GM12865 (cell line): ENCODE measurements at regions not wholly inside any gene's neighbourhood (a gene's known extent, or its start where the extent isn't known, plus 50 kb on each side); places are given as distances from the start of the nearest gene placed in this dataset.

Experiments used
- DNase-seq: peaks from one replicate; pipeline ENCODE4 v3.0.0; 2010; ENCODE audit warnings: low read depth
- H3K4me3 ChIP-seq: 2 replicates; pipeline ENCODE4 v1.5.1; 2011; ENCODE audit warnings: mild to moderate bottlenecking, low read depth, low read length, control low read depth
- TF ChIP-seq, protein P1 (sequence below): IDR thresholded peaks from 2 replicates; pipeline ENCODE4 v1.5.1; 2011; ENCODE audit warnings: low read length, control low read depth, low read depth, inconsistent platforms; ENCODE audit not compliant: insufficient read depth; ENCODE audit errors: missing control alignments

DNA sequence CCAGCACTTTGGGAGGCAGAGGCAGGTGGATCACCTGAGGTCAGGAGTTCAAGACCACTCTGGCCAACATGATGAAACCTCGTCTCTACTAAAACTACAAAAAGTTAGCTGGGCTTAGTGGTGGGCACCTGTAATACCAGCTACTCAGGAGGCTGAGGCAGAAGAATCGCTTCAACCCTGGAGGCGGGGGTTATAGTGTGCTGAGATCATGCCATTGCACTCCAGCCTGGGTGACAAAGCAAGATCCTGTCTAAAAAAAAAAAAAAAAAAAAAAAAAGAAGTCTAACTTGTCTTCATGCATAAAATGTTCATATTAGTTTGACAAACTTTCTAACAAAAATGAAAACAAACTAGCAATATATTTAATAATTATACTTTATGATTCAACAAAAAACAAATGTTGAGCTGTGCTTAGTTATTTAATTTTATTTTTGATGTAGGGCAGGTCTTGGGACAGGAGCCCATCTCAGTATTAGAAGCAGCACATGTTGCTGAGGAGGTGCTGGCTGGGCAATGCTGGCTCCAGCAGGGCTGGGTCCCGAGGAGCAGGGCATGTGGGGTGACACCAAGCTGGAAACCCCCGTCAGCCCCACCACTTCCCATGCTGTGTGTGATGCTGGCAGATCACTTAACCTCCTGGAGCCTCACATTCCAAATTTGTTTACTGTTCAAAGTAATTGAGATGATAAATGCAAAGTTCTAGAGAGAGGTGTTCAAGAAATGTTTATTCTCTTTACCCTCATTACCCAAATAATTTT is 335.3 kb upstream of the KLF6 start:
- TF ChIP-seq, protein P1, sequence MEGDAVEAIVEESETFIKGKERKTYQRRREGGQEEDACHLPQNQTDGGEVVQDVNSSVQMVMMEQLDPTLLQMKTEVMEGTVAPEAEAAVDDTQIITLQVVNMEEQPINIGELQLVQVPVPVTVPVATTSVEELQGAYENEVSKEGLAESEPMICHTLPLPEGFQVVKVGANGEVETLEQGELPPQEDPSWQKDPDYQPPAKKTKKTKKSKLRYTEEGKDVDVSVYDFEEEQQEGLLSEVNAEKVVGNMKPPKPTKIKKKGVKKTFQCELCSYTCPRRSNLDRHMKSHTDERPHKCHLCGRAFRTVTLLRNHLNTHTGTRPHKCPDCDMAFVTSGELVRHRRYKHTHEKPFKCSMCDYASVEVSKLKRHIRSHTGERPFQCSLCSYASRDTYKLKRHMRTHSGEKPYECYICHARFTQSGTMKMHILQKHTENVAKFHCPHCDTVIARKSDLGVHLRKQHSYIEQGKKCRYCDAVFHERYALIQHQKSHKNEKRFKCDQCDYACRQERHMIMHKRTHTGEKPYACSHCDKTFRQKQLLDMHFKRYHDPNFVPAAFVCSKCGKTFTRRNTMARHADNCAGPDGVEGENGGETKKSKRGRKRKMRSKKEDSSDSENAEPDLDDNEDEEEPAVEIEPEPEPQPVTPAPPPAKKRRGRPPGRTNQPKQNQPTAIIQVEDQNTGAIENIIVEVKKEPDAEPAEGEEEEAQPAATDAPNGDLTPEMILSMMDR = no peak
- DNase-seq = no peak
- H3K4me3 ChIP-seq = no peak overlapping the region

DNA sequence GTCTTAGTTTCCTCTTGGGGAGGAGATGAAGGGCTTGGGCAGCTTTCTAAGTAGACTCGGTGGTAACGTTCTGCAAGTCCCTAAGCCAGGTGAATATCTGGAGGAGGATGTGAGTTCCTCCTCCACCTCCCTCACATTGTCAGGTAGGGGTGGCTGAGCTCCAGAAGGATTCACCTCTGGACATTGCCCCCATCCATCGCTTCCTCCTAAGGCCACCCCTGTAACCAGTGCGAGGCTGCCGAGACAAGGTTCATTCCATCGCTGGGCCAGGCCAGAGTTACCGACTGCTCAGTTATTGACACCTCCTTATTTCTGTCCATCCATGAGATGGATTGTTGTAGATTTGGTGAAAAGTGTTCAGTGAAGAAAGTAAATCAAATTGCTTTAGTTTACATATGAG is 334.1 kb upstream of the KLF6 start:
- DNase-seq = no peak
- no peak overlapping the region for H3K4me3 ChIP-seq
- TF ChIP-seq, protein P1 = no peak

DNA sequence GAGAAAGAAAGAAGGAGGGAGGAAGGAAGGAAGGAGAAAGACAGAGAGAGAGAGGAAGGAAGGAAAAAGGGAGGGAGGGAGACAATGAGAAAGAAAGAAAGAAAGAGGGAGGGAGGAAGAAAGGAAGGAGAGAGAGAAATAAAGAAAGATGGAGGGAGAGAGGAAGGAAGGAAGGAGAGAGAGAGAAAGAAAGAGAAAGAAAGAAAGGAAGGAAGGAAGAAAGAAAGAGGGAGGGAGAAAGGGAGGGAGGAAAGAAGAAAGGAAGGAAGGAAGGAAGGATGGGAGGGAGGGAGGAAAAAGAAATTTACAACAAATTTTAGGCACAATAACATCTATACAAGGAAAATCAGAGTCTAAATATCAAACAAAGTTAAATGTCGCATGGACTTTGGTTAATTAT is 332.6 kb upstream of the KLF6 start:
- TF ChIP-seq, protein P1 = no peak
- H3K4me3 ChIP-seq = no peak overlapping the region
- no peak for DNase-seq

DNA sequence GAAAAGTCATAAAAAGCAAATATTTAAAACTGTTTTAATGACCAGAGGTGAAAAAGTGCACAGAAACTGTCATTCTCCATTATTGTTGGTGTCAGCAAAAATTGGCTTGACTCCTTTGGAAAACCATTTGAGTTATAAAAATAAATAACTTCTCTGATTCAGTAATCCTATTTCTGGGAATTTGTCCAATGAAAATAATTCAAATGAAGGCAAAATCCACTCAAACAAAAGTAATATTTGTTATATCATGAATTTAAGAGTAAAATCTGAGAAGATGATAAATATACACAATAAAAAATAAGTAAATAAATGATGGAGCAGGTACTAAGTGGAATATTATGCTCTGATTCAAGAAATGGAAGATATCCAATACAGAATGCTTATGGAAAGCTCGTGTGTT is 326.6 kb upstream of the KLF6 start:
- DNase-seq = no peak
- H3K4me3 ChIP-seq = no peak overlapping the region
- TF ChIP-seq, protein P1 = no peak

DNA sequence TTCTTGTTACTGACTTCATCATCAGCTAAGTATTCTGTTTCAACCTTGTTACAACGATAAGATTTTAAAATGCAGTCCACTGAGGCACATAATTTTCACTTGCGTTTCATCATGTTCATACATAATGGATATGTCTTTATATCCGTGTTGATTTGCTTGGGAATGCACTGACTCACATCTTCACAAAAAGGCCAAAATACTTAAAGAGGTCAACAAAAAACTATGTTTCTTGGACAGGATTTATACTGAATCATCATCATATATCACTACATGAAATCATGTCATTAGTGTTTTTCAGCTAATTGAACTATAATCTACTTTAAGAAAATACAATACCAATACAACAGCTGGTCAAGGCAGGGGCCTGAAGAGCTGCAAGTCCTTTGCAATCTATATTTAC is 324.5 kb upstream of the KLF6 start:
- TF ChIP-seq, protein P1 = no peak
- H3K4me3 ChIP-seq = no peak overlapping the region
- no peak for DNase-seq

DNA sequence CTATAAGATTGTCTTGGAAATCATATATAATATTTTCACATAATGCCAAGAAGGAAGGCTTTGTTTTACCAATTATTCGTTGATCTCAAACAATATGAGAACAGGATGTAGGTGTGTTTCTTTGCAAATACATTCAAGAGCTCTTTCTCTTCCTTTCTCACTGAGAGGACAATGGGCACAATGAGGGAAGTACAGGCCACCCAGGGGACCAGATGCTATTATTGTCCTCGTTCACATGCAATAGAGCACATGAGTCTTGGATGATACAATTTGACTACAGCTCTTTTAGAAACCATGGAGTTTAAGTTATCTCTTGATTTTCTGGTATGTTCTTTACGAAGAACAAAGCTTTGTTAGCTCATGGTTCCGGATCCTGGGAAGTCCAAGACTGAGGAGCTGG is 323.7 kb upstream of the KLF6 start:
- DNase-seq = no peak
- no peak overlapping the region for H3K4me3 ChIP-seq
- TF ChIP-seq, protein P1 = no peak

DNA sequence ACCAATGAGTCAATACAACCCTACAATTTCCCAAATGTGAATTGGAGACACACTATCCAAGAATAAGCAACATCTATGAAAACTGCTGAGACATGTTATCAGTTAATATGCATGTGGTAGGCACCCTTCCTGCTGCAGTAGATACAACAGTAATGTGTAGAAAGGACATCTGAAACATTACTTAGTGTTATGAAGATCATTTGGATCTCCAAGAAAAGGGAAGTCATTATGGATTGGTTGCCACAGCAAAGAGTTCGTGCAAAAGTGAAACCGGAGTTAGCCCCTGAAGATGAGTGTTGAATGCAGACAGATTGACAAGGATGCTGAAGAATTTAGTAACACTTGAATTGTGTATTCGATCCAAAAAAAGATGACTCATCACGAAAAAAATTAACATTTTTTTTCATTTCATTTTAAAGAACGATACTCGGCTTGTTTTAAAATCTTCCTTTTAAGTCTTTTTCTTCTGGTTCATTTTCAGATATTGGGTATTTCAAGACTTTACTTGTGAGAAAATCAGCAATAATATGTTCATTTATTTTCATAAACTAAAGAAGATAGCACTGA is 322.4 kb upstream of the KLF6 start:
- DNase-seq = no peak
- TF ChIP-seq, protein P1 = no peak
- H3K4me3 ChIP-seq = no peak overlapping the region
